SIG-M5 treated with dmso at 0.1 percent for 504 hours (cell line): ENCODE measurements at regions not wholly inside any gene's neighbourhood (a gene's known extent, or its start where the extent isn't known, plus 50 kb on each side); places are given as distances from the start of the nearest gene placed in this dataset.
A peak's percentile ranks its signal among the peaks of the same experiment; 100 is the strongest.
"Not testable (repeated sequence)": the region's sequence is repeated elsewhere in the genome, so short reads cannot be mapped to it uniquely, and the experiment has no call there.

Source experiments
- DNase-seq: peaks from one replicate; lab custom pipeline; 2025; ENCODE audit not compliant: unreplicated experiment; lab: John Stamatoyannopoulos, UW

- DNase-seq, result no peak
Observed at GRCh38 chr12:114855678-114856077, 171.7 kb upstream of the TBX3 start.

GRCh38 chr12:114852976-114853529 lies 169.1 kb upstream of the TBX3 start:
- no peak for DNase-seq

- DNase-seq, result no peak
Observed at GRCh38 chr12:114851981-114852380, 168.0 kb upstream of the TBX3 start.

GRCh38 chr12:114850661-114851275 lies 166.8 kb upstream of the TBX3 start:
- DNase-seq, result no peak

- DNase-seq, result no peak
Observed at GRCh38 chr12:114848666-114849065, 164.7 kb upstream of the TBX3 start.

GRCh38 chr12:114847441-114848035 lies 163.6 kb upstream of the TBX3 start:
- DNase-seq, result no peak

- DNase-seq, result no peak
Observed at GRCh38 chr12:114846771-114847170, 162.8 kb upstream of the TBX3 start.

GRCh38 chr12:114841557-114842251 lies 157.7 kb upstream of the TBX3 start:
- no peak for DNase-seq

- DNase-seq, result no peak
Observed at GRCh38 chr12:114838480-114838879, 154.5 kb upstream of the TBX3 start.

- no peak for DNase-seq
Observed at GRCh38 chr12:114836609-114837008, 152.6 kb upstream of the TBX3 start.

- DNase-seq, result no peak
Observed at GRCh38 chr12:114835031-114835430, 151.1 kb upstream of the TBX3 start.

GRCh38 chr12:114834621-114835020 lies 150.6 kb upstream of the TBX3 start:
- no peak for DNase-seq

- DNase-seq, result no peak
Observed at GRCh38 chr12:114829833-114830232, 145.9 kb upstream of the TBX3 start.

GRCh38 chr12:114829244-114829643 lies 145.3 kb upstream of the TBX3 start:
- DNase-seq, result not testable (repeated sequence)

GRCh38 chr12:114827461-114827860 lies 143.5 kb upstream of the TBX3 start:
- no peak for DNase-seq

GRCh38 chr12:114826244-114826643 lies 142.3 kb upstream of the TBX3 start:
- no peak for DNase-seq

- no peak for DNase-seq
Observed at GRCh38 chr12:114823724-114824123, 139.7 kb upstream of the TBX3 start.

- no peak for DNase-seq
Observed at GRCh38 chr12:114821570-114821969, 137.6 kb upstream of the TBX3 start.

- DNase-seq, result peak; percentile 5
Observed at GRCh38 chr12:114820796-114821195, 136.8 kb upstream of the TBX3 start.

GRCh38 chr12:114817571-114818425 lies 133.8 kb upstream of the TBX3 start:
- no peak for DNase-seq
